ENCODE measurements at regions not wholly inside any gene's neighbourhood (a gene's known extent, or its start where the extent isn't known, plus 50 kb on each side); places are given as distances from the start of the nearest gene placed in this dataset.

GRCh38 chr22:46036558-46037408, 59.8 kb upstream of the WNT7B start:
- ATAC-seq, result peak; percentile 72
- TF ChIP-seq SNAI2 (CRISPR knock-in tag; IDR thresholded peaks at IDR 0.05) (no peak), BACH2 (CRISPR knock-in tag; IDR thresholded peaks at IDR 0.05; ENCODE audit: borderline replicate concordance) (no peak), ESRRG (CRISPR knock-in tag; IDR thresholded peaks at IDR 0.05) (no peak), ZFP3 (CRISPR knock-in tag; IDR thresholded peaks at IDR 0.05) (no peak), CREB5 (CRISPR knock-in tag; IDR thresholded peaks at IDR 0.05; ENCODE audit: low read depth) (no peak), ZNF565 (CRISPR knock-in tag; conservative IDR thresholded peaks at IDR 0.05; ENCODE audit: low read depth) (no peak), ZNF70 (CRISPR knock-in tag; IDR thresholded peaks at IDR 0.05) (no peak), ISL1 (CRISPR knock-in tag; IDR thresholded peaks at IDR 0.05) (no peak), TCF4 (CRISPR knock-in tag; IDR thresholded peaks at IDR 0.05; ENCODE audit: borderline replicate concordance) (no peak)
- TF ChIP-seq, protein P1, sequence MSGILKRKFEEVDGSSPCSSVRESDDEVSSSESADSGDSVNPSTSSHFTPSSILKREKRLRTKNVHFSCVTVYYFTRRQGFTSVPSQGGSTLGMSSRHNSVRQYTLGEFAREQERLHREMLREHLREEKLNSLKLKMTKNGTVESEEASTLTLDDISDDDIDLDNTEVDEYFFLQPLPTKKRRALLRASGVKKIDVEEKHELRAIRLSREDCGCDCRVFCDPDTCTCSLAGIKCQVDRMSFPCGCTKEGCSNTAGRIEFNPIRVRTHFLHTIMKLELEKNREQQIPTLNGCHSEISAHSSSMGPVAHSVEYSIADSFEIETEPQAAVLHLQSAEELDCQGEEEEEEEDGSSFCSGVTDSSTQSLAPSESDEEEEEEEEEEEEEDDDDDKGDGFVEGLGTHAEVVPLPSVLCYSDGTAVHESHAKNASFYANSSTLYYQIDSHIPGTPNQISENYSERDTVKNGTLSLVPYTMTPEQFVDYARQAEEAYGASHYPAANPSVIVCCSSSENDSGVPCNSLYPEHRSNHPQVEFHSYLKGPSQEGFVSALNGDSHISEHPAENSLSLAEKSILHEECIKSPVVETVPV (CRISPR knock-in tag; IDR thresholded peaks at IDR 0.05), result no peak
- TF ChIP-seq, protein P2, sequence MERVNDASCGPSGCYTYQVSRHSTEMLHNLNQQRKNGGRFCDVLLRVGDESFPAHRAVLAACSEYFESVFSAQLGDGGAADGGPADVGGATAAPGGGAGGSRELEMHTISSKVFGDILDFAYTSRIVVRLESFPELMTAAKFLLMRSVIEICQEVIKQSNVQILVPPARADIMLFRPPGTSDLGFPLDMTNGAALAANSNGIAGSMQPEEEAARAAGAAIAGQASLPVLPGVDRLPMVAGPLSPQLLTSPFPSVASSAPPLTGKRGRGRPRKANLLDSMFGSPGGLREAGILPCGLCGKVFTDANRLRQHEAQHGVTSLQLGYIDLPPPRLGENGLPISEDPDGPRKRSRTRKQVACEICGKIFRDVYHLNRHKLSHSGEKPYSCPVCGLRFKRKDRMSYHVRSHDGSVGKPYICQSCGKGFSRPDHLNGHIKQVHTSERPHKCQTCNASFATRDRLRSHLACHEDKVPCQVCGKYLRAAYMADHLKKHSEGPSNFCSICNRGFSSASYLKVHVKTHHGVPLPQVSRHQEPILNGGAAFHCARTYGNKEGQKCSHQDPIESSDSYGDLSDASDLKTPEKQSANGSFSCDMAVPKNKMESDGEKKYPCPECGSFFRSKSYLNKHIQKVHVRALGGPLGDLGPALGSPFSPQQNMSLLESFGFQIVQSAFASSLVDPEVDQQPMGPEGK (CRISPR knock-in tag; IDR thresholded peaks at IDR 0.05; ENCODE audit: borderline replicate concordance), result no peak

GRCh38 chr22:46038174-46038487, 61.2 kb upstream of the WNT7B start:
- ATAC-seq, result no peak
- no peak for TF ChIP-seq ZNF70 (CRISPR knock-in tag; IDR thresholded peaks at IDR 0.05)

DNA sequence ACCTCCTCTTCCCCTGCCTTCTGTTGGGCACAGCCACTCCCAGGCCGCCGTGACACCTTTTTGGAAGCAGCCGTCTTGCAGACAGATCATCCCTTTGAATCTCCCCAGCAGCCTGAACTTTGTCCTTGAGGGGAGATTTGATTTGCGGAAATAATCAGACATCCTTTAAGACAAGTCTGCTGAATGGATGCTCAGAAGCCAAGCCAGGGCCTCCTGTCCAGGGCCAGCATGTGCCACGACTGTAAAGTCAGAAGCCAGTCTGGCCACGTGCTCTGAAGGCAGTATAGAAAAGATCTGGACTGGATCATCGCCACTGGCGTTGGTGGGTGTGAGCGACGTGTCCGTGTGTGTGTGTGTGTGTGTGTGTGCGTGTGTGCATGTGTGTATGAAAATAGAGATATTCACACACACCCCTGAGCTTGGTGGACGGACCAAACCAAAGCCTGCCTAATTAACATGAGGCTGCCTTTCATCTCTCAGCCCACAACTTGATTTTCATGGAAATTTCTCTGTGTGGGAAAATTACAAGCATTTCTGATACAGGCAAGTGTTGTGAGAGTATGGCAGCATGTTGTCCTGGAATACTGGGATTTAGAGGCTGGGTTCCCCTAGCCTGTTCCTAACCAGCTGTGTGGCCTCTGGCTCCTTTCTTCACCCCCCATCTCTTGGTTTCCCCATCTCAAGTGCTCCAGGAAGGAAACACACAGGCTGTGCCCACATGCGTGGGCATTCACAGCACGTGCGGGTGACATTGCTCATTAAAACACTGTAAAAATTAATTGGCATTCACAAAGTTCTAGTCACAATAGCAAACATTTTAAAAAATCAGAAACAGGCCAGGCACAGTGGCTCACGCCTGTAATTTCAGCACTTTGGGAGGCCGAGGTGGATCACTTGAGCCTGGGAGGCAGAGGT, 61.8 kb upstream of the WNT7B start:
- TF ChIP-seq ZC3H10 (CRISPR knock-in tag; IDR thresholded peaks at IDR 0.05) (no peak), ISL1 (CRISPR knock-in tag; IDR thresholded peaks at IDR 0.05) (no peak), ZNF8 (CRISPR knock-in tag; IDR thresholded peaks at IDR 0.05) (no peak), TCF4 (CRISPR knock-in tag; IDR thresholded peaks at IDR 0.05; ENCODE audit: borderline replicate concordance) (no peak), CSDC2 (CRISPR knock-in tag; IDR thresholded peaks at IDR 0.05) (no peak), ZNF70 (CRISPR knock-in tag; IDR thresholded peaks at IDR 0.05) (no peak), CREB5 (CRISPR knock-in tag; IDR thresholded peaks at IDR 0.05; ENCODE audit: low read depth) (no peak), BACH2 (CRISPR knock-in tag; IDR thresholded peaks at IDR 0.05; ENCODE audit: borderline replicate concordance) (no peak), TSHZ2 (CRISPR knock-in tag; IDR thresholded peaks at IDR 0.05) (no peak), GLIS3 (CRISPR knock-in tag; IDR thresholded peaks at IDR 0.05) (no peak), ESRRG (CRISPR knock-in tag; IDR thresholded peaks at IDR 0.05) (no peak)
- no peak for ATAC-seq

DNA sequence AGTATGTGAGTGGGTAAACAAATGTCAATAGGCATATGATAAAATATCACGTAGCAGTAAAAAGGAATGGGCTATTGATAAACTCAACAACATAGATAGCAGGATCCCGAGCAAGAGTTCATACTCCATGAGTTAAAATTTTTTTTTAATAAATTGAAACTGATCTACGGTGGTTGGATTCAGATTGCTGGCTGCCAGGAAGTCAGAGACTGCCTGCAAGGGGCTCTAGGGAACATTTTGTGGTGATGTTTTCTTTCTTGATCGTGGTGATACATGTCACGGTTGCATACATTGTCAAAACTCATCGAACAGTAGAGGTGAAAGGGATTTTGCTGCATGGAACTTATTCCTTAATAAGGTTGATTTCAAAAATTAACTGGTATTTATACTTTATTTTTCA, 62.6 kb upstream of the WNT7B start:
- no peak for ATAC-seq
- TF ChIP-seq CSDC2 (CRISPR knock-in tag; IDR thresholded peaks at IDR 0.05), result no peak
- TF ChIP-seq POU6F1 (CRISPR knock-in tag; IDR thresholded peaks at IDR 0.05; ENCODE audit: borderline replicate concordance, low read depth), result no peak
- TF ChIP-seq TCF4 (CRISPR knock-in tag; IDR thresholded peaks at IDR 0.05; ENCODE audit: borderline replicate concordance), result no peak
- TF ChIP-seq ZNF565 (CRISPR knock-in tag; conservative IDR thresholded peaks at IDR 0.05; ENCODE audit: low read depth), result no peak
- TF ChIP-seq RARB (CRISPR knock-in tag; IDR thresholded peaks at IDR 0.05), result no peak
- TF ChIP-seq, protein P1 (CRISPR knock-in tag; IDR thresholded peaks at IDR 0.05), result no peak
- TF ChIP-seq ISL1 (CRISPR knock-in tag; IDR thresholded peaks at IDR 0.05), result no peak
- TF ChIP-seq ZNF70 (CRISPR knock-in tag; IDR thresholded peaks at IDR 0.05), result no peak
